Kidney tubule cell (primary cell): ENCODE measurements at regions not wholly inside any gene's neighbourhood (a gene's known extent, or its start where the extent isn't known, plus 50 kb on each side); places are given as distances from the start of the nearest gene placed in this dataset.
"Not testable (repeated sequence)": the region's sequence is repeated elsewhere in the genome, so short reads cannot be mapped to it uniquely, and the experiment has no call there.

ENCODE experiments used
- DNase-seq: peaks from one replicate; pipeline ENCODE4 v3.0.0-alpha.2; 2018; ENCODE audit warnings: low spot score

DNA sequence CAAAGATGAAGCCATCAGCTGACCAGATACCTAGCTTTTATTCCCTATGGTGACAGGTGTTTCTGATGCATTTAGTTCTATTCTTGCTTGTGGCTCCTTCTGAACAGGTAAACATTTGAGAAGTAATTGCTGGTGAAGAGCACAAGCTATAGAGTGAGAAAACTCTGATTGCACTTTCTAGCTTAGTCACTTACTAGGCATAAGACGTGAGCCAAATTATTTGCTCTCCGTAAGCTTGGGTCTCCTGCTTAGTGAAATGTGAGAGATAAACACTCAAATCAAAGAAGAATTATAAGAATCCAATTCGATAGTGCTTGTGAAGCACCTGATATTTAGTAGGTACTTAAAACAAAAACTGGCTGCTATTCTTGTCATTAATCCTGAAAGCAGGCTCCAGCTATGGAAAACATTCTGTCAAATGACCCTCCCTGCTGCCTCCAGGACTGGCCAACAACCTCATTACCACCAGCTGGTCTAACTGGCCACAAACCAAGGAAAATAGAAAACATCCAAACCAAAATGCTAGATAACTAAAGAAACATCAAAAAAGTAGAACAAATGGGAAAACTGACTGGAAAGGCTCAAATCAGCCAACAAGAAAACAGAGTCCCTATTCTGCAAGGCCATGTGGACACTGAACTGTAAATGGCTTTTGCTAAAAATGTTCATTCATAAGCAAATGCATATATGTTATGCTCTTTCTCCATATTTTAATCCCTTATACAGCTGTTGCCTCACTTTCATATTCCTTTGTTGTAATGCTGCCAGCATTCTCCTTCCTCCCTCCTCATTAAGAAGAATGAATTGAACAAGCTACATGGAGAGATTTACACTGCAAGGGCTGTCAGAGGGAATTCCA lies 616.1 kb downstream of the DTWD2 start:
- DNase-seq: no peak

DNA sequence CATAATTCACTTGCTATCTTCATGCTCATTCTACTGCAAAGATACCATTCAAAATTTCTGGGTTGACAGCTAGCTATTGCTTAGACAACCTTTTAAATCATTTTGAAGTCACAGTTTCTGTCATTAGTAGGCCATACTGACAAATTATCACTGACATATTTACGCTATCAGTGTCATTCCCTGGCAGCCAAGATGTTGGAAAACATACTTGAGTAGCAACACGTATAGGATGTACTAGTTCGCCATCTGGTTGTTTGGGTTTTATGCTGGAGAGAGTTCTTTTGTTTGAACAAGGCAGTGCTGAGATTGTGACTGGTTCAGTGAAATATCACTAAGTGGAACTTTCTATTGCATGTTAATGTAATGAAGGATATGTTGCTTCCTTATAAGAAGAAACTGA lies 621.9 kb downstream of the DTWD2 start:
- no peak for DNase-seq

DNA sequence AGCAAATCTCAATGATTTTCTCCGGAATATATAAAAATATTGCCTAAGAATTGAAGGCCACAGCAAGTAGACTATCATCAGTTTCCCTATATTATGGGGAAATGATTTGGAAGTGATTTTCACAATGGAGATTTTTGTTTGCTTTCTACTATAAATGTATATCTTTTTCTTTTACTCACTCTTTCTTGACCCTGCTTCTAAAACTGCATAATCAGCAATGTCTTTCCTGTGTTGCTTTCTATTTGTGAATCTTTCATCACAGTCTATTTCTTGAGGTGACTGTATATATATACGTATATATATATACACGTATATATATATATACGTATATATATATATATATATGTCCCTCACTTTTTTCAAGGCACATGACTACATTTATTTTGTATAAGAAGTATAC lies 622.6 kb downstream of the DTWD2 start:
- no peak for DNase-seq

DNA sequence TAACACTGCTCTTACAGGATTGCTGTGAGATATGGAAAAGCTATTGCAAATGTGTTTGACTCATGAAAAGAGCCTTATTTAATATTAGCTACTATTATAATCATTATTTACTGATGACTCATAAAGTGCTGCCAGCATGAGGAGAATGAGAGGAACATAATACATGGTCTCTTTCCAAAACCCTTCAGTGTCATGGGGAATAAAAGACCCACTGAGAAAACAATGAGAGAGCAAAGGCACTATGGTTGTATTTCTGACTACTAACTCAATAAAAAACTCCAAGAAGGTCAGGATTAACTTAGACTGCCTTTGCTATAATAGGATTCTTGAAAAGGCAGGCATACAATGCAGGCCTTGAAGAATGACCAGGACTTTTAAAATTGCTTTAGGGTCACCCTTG lies 633.5 kb downstream of the DTWD2 start:
- no peak for DNase-seq

DNA sequence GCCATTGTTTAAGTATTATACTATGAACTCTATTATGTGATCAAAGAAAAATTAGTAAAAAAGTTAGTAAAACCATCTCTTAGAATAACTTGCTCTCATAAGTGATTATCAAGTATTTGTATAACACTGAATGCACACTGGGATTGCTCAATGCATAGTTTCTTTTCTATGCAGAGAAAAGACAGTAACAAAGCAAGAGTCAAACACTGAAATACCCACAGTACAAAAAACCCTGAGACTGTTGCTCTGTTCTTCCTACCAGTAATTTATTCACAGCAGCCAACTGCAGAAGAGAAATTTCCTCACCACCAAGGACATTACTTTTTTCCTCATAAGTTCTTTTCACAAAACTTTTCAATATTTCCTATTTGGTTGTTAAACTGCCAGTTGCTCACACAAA lies 634.4 kb downstream of the DTWD2 start:
- DNase-seq: no peak

DNA sequence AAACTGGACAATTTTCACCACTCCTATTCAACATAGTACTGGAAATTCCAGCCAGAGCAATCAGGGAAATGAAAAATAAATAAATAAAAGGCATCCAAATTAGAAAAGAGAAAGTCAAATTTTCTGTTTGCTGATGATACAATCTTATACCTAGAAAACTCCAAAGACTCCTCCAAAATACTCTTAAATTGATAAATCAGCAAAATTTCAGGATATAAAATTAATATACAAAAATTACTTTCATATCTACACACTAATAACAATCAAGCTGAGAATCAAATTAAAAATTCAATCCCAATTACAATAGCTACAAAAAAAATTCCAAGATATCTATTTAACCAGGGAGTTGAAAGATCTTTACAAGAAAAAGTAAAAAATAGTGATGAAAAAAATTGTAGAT lies 651.9 kb downstream of the DTWD2 start:
- DNase-seq: no peak

DNA sequence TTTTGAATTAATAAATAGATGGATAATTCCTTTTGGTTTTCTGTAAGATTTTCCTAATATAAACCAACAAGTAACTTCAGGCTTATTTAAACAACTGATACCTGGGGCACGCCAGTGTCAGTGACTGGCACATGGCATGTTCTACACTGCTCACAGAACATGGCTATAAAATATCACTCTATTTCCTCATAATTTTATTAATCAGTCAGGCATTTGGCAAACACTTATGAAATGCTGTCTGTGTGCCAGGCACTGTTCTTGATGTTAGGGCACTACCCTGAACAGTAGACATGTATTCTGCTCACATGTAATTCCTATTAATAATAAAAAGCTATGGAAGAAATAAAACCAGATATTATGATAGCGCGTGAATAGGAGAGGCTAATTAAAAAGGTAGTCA lies 661.0 kb downstream of the DTWD2 start:
- DNase-seq: no peak

DNA sequence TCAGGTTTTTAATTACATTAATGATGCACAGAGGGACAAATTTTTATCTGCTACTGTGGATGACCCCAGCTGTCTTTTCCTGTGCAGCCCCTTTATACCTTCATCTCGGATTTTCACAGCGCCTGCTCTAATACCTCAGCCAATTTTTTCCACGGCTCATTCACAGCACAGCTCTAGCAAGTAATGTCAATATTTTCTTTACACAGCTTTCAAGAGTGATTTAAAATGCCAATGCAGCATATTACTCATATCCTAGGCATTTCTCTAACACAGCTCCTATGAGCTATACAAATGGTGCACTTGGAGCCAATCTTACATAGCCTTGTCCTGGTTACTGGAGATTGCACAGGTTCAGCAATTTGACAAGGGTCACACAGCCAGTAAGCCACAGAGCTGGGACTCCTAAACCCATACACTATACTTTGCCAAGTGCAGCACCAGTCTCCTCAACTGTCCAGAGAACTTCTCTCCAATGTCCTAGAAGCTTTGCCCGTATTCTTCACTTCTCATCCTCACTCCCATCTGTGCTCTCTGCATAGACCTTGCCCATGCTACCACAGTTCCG lies 661.8 kb downstream of the DTWD2 start:
- DNase-seq: peak; percentile 73

DNA sequence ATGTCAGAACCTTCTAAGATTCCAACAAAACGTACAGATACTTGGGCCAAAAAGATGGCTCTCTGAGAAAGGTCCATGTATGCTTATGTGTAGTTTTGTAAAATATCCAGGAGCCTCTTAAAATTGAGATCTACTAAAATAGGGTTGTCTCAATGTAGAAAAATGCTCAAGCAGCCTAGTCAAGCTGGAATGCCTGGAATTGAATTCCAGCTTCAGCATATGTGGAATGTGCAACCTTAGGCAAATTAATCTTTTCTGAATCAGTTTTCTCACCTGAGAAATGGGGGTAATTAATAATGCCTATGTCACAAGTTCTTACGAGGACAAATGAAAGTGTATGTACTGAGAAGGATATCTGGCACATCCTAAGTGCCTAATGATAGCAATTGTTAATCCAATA lies 662.4 kb downstream of the DTWD2 start:
- DNase-seq: peak; percentile 35

DNA sequence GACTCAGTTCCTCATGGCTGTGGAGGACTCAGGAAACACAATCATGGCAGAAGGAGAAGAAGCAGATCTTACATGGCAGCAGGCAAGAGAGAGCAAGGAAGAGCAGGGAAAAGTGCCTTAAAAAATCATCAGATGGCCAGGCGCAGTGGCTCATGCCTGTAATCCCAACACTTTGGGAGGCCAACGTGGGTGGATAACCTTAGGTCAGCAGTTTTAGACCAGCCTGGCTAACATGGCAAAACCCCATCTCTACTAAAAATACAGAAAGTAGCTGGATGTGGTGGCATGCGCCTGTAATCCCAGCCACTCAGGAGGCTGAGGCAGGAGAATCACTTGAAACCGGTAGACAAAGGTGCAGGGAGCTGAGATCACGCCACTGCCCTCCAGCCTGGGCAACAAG lies 664.6 kb downstream of the DTWD2 start:
- DNase-seq: not testable (repeated sequence)

DNA sequence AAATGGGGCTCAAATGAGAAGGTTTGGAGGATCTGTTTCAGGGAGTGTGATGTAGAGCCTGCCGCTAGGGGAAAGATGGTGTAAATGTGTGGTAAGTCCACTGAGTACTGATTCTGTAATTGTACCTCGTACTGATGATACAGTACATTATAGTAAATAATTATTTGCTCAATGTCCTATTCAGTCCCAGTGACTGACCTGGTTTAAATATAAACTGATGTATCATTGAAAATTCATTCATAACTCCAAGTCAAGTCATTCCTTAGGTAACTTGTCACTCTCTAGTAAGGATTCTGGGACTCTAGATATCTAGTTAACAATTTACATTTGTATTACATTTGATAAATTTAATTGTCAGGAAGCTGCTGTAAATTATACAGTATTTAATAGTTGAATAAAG lies 667.3 kb downstream of the DTWD2 start:
- DNase-seq: peak; percentile 77

DNA sequence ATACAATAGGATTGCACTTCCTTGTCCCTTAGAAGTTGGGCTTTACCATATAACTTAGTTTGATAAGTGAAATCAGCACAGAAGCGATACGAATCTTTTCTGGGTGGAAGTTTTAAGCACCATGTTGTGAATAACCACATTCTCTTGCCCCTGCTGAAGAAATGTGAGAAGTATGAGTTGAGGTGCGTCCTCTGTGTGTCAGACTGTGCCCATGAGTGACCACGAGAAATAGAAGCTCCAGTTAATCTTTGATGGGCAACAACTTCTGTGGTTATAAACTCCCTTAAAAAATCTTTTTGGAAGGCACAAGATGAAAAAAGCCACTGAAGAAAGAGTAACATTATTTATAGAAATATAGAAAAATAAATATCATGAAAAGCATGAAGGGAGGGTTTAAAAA lies 668.2 kb downstream of the DTWD2 start:
- DNase-seq: peak; percentile 53

DNA sequence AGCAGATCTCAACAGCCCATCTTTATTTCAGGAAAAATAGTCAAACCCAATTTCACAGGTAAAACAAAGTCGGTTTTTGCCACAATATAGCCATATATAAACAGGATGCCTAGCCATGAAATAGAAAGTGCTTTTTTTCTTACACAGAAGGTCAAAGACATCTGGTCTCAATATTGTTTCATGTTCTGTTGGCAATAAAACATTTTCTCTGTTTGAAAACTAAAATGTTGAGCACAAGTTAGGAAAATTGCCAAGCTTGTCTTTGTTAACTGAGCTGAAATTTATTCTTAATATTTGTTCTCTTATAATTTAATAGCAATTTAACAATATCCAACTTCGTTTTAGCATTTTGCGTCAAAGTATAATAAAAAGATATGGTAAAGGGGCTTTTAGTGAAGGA lies 673.4 kb downstream of the DTWD2 start:
- DNase-seq: no peak

DNA sequence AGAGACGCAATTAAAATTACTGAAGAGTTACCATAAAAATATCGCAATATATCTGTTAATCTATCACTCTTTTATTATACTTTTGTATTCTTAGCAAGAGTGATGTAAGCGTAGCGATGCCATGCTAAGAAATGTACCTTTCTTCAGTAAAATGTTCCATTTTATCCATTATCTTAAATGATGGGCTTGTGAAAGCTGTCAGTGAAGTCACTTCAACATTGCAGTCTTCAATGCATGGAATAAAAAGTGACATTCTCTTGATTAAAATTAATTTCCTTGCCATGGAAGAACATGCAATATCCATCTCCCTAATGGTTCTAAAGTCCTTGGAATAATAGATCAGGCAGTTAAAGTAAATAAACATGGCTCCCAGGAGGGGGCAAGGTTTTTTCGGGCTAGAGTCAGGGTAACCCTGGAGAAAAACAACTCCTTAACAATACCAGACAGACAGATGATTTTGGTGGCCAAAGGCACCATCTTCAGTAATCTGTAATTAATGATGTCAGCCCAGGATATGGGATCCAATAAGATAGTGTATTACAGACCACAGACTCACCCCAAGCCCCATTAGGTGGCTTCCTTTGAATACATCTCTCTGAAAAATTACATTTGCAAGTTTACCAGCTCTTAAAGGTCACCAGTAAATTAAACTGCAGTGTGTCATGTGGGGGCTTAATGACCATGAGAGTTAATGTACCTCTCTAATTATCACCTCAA lies 677.1 kb downstream of the DTWD2 start:
- no peak for DNase-seq

DNA sequence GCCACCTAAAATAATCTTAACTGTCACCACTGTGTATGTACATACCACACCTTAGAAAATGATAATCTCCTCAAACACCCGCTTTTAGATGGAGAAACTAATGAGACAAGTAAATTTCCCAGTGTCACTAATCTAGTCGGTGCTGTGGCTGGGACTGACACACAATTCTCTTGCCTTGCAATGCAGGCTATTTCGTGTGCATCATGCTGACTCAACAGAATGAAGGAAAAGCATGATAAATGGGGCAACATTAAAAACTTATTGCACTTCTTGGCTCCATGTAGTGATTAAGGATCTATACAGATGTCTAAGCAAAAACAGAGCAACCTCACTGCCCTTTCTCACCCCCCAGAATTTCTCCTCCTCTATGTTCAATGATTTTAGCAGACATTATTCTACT lies 677.9 kb downstream of the DTWD2 start:
- DNase-seq: no peak

DNA sequence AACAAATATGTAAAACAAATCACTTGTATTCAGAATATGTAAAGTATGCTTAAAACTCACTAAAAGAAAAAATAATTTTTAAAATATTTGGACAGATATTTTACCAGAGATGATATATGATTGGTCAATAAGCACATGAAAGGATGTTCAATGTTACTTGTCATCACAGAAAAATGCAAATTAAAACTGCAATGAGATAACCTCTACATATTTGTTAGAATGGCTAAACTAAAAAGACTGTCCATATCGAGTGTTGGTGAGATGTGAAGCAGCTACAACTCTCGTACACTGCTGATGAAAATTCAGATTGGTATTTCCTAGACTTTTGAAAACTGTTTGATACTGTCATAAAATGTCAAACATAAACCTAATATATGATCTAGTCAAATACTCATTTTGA lies 685.1 kb downstream of the DTWD2 start:
- DNase-seq: no peak

DNA sequence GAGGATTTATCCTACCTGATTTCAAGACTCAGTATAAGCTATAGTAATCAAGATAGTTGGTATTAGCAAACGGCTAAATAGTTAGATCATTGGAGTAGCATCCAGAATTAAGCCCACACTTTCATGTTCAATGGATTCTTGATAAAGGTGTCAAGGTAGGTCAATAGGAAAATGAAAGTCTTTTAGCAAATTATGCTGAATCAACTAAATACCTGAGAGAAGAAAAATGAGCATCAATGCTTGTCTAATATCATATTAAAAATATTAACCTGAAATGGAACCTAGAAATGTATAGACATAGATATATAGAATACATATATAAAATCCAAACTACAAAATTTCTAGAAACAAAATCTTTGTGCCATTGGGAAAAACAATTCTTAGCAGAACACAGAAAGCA lies 685.6 kb downstream of the DTWD2 start:
- DNase-seq: no peak

DNA sequence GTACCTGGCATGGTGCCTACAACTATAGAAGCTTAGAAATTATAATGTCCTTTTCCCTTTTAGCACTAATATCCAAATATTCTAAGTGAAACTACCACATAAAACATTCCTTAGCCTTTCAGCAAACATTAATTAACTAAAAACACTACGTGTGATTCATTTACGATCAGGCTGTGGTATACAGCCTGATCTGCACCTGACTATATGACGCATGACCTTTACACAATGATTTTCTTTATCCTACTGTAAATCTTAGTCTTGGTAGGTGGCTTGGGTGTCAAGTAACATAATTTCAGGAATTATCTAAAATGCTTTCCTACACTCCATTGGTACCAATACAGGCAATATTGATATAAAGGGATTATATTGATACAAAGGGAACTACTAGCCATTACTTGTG lies 686.7 kb downstream of the DTWD2 start:
- no peak for DNase-seq

DNA sequence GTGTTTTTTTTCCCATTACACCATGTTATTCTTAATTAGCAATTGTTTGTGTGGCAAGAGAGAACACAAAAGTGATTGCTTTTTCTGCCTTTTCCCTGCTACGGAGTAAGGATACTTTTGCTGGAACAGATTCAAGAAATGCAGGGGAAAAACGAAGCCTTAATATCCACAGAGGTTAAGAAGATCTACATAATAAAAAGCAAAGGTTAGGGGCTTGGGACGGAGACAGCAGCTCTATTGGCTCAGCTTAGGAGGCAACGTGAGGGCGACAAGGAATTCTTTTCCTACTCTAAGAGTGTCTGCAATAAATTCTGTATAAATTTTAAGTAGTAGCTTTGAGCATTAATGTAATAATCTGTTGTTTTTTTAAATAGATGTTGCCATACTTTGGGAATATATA lies 693.3 kb downstream of the DTWD2 start:
- DNase-seq: no peak

DNA sequence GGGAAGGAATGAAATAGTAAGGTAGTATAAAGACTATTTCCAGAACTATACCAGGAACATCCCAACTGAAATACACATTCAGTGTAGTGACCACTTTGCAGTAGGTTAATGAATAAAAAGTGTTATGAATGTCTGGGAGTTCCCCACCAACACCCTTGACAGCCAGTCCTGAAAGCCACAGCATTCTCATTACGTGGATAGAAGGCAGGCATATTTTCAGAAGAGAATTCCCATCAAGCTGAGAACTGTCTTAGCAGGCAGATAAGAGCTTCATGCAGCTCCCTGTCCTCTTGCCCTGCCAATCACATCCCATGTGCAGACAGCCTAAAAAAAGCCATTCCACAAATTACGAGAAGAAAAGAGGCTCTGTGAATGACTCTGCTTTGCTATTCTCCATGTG lies 695.0 kb downstream of the DTWD2 start:
- peak; percentile 18 for DNase-seq

DNA sequence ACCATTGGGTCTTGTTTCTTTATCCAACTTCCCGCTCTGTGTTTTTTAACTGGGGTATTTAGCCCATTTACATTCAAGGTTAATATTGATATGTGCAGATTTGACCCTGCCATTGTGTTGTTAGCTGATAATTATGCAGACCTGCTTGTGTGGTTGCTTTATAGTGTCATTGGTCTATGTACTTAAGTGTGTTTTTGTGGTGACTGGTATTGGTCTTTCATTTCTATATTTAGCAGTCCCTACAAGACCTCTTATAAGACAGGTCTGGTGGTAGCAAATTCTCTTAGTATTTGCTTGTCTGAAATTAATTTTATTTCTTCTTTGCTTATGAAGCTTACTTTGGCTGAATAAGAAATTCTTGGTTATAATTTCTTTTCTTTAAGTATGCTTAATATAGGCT lies 698.1 kb downstream of the DTWD2 start:
- no peak for DNase-seq

DNA sequence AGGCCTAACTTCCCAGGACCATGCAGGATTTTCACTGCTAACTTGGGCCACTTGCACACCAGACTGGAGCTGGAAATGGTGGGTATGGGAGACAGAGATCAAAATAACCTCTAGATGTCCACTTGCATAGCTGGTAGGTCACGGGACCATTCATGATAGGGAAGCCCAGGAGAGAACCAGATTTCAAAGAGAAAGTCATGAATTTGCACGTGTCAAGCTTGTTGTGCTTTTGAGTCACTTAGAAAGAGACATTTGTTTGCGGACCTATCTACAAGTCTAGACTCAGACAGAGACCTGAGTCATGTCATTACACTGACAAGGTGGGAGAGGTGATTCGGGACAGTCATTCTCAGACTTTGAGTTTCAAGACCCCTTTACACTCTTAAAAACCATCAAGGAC lies 704.1 kb downstream of the DTWD2 start:
- DNase-seq: not testable (repeated sequence)

DNA sequence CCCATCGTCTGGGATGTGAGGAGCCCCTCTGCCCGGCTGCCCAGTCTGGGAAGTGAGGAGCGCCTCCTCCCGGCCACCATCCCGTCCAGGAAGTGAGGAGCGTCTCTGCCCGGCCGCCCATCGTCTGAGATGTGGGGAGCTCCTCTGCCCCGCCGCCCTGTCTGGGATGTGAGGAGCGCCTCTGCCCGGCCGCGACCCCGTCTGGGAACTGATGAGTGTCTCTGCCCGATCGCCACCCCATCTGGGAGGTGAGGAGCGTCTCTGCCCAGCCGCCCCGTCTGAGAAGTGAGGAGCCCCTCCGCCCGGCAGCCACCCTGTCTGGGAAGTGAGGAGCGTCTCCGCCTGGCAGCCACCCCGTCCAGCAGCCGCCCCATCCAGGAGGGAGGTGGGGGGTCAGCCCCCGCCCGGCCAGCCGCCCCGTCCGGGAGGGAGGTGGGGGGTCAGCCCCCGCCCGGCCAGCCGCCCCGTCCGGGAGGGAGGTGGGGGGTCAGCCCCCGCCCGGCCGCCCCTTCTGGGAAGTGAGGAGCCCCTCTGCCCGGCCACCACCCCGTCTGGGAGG lies 705.8 kb downstream of the DTWD2 start:
- DNase-seq: not testable (repeated sequence)
